ENCODE measurements at regions not wholly inside any gene's neighbourhood (a gene's known extent, or its start where the extent isn't known, plus 50 kb on each side); places are given as distances from the start of the nearest gene placed in this dataset.
"Not testable (repeated sequence)": the region's sequence is repeated elsewhere in the genome, so short reads cannot be mapped to it uniquely, and the experiment has no call there.

DNA sequence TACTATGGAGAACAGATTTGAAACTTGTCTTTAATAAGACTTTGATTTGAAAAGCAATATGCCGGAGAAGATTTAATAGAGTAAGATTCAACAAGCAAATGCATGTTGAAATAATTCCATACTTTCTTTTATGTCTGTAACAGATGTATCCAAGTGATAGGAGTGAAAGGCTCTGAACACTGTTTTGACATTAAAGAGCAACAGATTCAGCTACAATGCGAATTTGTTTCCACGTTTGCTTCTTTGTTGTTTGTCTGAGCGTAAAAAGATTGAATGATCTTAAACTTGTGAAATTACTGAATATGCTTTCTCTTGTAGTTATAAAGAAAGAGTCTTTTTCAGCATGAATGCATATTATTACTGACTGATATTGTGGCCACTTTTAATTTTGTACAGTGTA is 2612.9 kb downstream of the PCDH9 start:
- intact Hi-C loops (cut with DNase I; ENCODE audit: low total_unique reads), result no loop called here
- H3K27me3 ChIP-seq, result no peaks in the 10 kb centered on the region
- no peaks in the 10 kb centered on the region for H3K9me3 ChIP-seq
- no peak overlapping the region for H3K27ac ChIP-seq
- no peak overlapping the region for H3K4me3 ChIP-seq
- no peaks in the 10 kb centered on the region for H3K4me1 ChIP-seq
- TF ChIP-seq, protein P1, sequence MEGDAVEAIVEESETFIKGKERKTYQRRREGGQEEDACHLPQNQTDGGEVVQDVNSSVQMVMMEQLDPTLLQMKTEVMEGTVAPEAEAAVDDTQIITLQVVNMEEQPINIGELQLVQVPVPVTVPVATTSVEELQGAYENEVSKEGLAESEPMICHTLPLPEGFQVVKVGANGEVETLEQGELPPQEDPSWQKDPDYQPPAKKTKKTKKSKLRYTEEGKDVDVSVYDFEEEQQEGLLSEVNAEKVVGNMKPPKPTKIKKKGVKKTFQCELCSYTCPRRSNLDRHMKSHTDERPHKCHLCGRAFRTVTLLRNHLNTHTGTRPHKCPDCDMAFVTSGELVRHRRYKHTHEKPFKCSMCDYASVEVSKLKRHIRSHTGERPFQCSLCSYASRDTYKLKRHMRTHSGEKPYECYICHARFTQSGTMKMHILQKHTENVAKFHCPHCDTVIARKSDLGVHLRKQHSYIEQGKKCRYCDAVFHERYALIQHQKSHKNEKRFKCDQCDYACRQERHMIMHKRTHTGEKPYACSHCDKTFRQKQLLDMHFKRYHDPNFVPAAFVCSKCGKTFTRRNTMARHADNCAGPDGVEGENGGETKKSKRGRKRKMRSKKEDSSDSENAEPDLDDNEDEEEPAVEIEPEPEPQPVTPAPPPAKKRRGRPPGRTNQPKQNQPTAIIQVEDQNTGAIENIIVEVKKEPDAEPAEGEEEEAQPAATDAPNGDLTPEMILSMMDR (IDR thresholded peaks at IDR 0.05 in 4 of 5, conservative IDR thresholded peaks at IDR 0.05 in 1 of 5), result no peak
- no peak for TF ChIP-seq POLR2A (IDR thresholded peaks at IDR 0.05)
- in situ Hi-C loops (cut with MboI; ENCODE audit: low sequenced_read_pairs in 4 of 4), result no loop called here
- H3K36me3 ChIP-seq, result no peaks in the 10 kb centered on the region
- ATAC-seq (no peak), DNase-seq (no peak)

DNA sequence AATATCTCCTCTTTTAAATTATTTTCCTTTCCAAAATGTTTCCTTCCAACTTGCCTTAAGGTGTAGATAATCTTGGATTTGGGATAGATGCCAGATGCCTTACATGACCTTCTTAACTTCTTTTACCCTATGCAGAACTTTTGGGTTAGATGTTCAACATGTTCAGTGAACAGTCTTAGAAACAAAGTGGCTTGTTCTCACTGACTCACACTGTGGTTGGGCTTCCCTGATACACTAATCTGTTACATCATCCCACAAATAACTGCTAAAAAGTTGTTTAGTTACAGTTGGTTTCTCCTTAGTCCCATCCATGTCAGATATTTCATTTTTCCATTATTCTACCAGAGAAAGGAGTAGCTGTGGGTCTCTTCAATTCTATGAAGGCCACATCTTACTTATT is 2638.2 kb downstream of the PCDH9 start:
- Histone ChIP-seq H3K27ac (no peak overlapping the region), H3K4me3 (no peak overlapping the region), H3K9me3 (no peaks in the 10 kb centered on the region), H3K4me1 (no peaks in the 10 kb centered on the region), H3K27me3 (no peaks in the 10 kb centered on the region), H3K36me3 (no peaks in the 10 kb centered on the region)
- intact Hi-C loops (cut with DNase I; ENCODE audit: low total_unique reads) (no loop called here), in situ Hi-C loops (cut with MboI; ENCODE audit: low sequenced_read_pairs in 4 of 4) (no loop called here)
- no peak for TF ChIP-seq POLR2A (IDR thresholded peaks at IDR 0.05)
- TF ChIP-seq, protein P1 (IDR thresholded peaks at IDR 0.05 in 4 of 5, conservative IDR thresholded peaks at IDR 0.05 in 1 of 5), result no peak
- DNase-seq (no peak), ATAC-seq (no peak)

DNA sequence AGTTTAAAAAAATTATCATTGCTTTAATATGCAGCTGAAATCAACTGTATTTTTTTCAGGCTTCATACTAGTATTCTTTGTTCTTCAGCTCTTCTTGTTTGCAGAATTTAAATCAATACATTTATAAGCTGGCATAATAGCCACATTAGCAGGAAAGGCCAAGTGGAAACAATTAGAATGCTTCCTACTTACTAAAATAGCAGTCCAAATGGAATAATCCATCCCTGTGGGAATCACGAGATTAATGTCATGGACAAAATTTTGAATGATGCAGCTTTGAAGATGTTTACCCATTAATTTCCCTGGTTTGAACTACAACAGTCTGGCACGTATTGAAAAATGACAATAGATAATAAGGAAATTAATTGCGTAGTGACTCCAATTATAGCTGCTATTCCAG is 2650.8 kb downstream of the PCDH9 start:
- H3K27me3 ChIP-seq, result no peaks in the 10 kb centered on the region
- no peak overlapping the region for H3K27ac ChIP-seq
- intact Hi-C loops (cut with DNase I; ENCODE audit: low total_unique reads) (no loop called here), in situ Hi-C loops (cut with MboI; ENCODE audit: low sequenced_read_pairs in 4 of 4) (no loop called here)
- H3K36me3 ChIP-seq, result no peaks in the 10 kb centered on the region
- ATAC-seq (no peak), DNase-seq (no peak)
- no peaks in the 10 kb centered on the region for H3K4me1 ChIP-seq
- no peaks in the 10 kb centered on the region for H3K9me3 ChIP-seq
- H3K4me3 ChIP-seq, result no peak overlapping the region
- TF ChIP-seq POLR2A (IDR thresholded peaks at IDR 0.05), result no peak
- TF ChIP-seq, protein P1 (IDR thresholded peaks at IDR 0.05 in 4 of 5, conservative IDR thresholded peaks at IDR 0.05 in 1 of 5), result no peak

DNA sequence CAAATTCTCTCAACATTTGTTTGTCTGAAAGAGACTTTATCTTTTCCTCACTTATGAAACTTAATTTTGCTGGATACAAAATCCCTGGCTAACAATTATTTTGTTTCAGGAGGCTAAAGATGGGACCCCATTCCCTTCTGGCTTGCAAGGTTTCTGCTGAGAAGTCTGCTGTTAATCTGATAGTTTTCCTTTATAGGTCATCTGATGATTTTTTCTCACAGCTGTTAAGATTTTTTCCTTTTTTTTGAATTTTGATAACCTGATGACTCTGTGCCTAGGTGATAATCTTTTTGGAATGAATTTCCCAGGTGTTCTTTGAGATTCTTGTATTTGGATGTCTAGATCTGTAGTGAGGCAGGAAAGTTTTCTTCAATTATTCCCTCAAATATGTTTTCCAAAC is 2661.4 kb downstream of the PCDH9 start:
- no peaks in the 10 kb centered on the region for H3K9me3 ChIP-seq
- ATAC-seq (no peak), DNase-seq (no peak)
- TF ChIP-seq, protein P1 (IDR thresholded peaks at IDR 0.05 in 4 of 5, conservative IDR thresholded peaks at IDR 0.05 in 1 of 5), result no peak
- no peak for TF ChIP-seq POLR2A (IDR thresholded peaks at IDR 0.05)
- no peaks in the 10 kb centered on the region for H3K4me1 ChIP-seq
- H3K4me3 ChIP-seq, result no peak overlapping the region
- in situ Hi-C loops (cut with MboI; ENCODE audit: low sequenced_read_pairs in 4 of 4), result no loop called here
- H3K27me3 ChIP-seq, result no peaks in the 10 kb centered on the region
- H3K36me3 ChIP-seq, result no peaks in the 10 kb centered on the region
- no peak overlapping the region for H3K27ac ChIP-seq
- intact Hi-C loops (cut with DNase I; ENCODE audit: low total_unique reads), result no loop called here

DNA sequence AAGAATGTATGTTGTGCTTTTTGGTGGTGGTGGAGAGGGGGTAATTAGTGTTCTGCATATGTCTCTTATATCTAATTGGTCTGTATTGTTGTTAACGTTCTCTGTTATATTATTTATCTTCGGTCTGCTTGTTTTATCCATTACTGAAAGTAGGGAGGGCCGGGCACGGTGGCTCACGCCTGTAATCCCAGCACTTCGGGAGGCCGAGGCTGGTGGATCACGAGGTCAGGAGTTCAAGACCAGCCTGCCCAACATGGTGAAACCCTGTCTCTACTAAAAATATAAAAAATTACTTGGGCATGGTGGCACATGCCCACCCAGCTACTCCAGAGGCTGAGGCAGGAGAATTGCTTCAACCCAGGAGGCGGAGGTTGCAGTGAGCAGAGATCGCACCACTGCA is 2672.1 kb downstream of the PCDH9 start:
- in situ Hi-C loops (cut with MboI; ENCODE audit: low sequenced_read_pairs in 4 of 4); H3K9me3 ChIP-seq; H3K36me3 ChIP-seq; intact Hi-C loops (cut with DNase I; ENCODE audit: low total_unique reads); H3K4me1 ChIP-seq; DNase-seq; H3K27ac ChIP-seq; H3K27me3 ChIP-seq; ATAC-seq; H3K4me3 ChIP-seq: not testable (repeated sequence)

Measured in gastrocnemius medialis (tissue), 4 donors.